ENCODE measurements at regions not wholly inside any gene's neighbourhood (a gene's known extent, or its start where the extent isn't known, plus 50 kb on each side); places are given as distances from the start of the nearest gene placed in this dataset.

DNA sequence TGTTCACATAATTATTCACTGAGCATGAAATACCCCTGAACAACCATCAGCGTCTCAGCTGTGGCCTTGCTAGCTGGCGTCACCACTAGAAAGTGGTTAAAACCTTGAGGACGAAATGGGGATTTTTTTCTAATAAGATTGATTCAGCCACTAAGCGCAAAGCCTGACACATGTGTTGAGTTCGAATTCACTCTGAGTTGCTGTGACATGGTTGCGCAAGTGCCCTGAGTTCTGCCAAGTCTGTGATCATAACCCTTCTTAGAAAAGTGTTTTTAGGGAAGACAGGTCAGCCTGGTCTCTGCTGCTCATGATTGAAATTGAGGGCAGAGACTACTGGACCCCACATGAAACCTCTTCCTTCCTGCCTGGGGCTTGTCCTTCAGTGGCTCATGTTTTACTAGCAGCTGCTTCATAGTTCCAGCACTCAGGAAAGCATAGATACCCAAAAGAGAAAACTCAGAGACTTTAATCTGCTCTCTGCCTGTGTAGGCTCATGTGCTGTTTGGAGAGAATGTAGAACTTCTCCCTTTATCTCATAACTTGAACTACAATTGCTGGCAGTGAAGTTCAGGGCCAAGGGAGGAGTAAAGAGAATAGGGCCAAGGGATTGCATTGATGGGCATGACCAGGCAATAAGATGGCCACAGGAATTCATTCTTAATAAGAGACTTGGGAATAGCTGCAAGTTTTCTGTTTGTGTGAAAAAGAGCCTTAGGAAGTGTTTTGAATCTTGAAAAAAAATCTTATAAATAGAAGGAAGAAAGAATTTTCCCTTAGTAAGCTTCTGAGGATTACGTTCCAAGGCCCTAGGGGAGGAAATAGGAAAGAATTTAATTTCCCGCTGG, 66.8 kb upstream of the CXCL14 start (continued):
- TF ChIP-seq RFX5 (IDR thresholded peaks at IDR 0.05; ENCODE audit: low read length) (no peak), SMC3 (IDR thresholded peaks at IDR 0.05; ENCODE audit: low read depth, low read length) (no peak)

DNA sequence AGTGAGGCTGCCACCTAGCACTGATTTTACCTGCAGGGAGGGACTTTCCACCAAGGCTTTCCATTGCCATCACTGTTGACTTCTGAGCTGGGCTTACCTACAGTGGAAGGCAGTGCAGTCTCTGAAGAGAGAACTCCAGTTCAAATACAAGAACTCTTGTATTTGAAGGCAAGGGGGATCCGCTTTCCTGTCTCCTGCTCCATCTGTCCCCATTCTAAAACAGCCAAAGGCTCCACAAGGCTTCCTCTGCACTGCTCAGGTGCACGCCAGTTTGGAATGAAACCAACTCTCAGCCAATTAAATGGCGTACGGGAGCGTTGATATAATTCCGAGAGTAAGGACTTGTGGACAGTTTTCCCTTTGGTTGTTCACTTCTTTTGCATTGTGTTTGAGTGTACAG, 66.0 kb upstream of the CXCL14 start:
- H3K79me2 ChIP-seq (ENCODE audit: insufficient read depth) = no peaks in the 10 kb centered on the region
- no peak overlapping the region for H3K4me2 ChIP-seq
- no peaks in the 10 kb centered on the region for H4K20me1 ChIP-seq (ENCODE audit: insufficient read depth)
- no peak for TF ChIP-seq GATA2 (CRISPR knock-in tag; IDR thresholded peaks at IDR 0.05)
- TF ChIP-seq NRF1 (IDR thresholded peaks at IDR 0.05; ENCODE audit: low read depth, low read length) = no peak
- no peak for TF ChIP-seq RXRA (IDR thresholded peaks at IDR 0.05; ENCODE audit: borderline replicate concordance, low read depth)
- no peak for TF ChIP-seq RCOR1 (IDR thresholded peaks at IDR 0.05; ENCODE audit: low read length)
- no peak for TF ChIP-seq CHD2 (IDR thresholded peaks at IDR 0.05; ENCODE audit: low read length, partially characterized antibody)
- TF ChIP-seq, protein P1, sequence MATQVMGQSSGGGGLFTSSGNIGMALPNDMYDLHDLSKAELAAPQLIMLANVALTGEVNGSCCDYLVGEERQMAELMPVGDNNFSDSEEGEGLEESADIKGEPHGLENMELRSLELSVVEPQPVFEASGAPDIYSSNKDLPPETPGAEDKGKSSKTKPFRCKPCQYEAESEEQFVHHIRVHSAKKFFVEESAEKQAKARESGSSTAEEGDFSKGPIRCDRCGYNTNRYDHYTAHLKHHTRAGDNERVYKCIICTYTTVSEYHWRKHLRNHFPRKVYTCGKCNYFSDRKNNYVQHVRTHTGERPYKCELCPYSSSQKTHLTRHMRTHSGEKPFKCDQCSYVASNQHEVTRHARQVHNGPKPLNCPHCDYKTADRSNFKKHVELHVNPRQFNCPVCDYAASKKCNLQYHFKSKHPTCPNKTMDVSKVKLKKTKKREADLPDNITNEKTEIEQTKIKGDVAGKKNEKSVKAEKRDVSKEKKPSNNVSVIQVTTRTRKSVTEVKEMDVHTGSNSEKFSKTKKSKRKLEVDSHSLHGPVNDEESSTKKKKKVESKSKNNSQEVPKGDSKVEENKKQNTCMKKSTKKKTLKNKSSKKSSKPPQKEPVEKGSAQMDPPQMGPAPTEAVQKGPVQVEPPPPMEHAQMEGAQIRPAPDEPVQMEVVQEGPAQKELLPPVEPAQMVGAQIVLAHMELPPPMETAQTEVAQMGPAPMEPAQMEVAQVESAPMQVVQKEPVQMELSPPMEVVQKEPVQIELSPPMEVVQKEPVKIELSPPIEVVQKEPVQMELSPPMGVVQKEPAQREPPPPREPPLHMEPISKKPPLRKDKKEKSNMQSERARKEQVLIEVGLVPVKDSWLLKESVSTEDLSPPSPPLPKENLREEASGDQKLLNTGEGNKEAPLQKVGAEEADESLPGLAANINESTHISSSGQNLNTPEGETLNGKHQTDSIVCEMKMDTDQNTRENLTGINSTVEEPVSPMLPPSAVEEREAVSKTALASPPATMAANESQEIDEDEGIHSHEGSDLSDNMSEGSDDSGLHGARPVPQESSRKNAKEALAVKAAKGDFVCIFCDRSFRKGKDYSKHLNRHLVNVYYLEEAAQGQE (IDR thresholded peaks at IDR 0.05; ENCODE audit: low read depth, low read length) = no peak
- no peak for TF ChIP-seq TCF12 (IDR thresholded peaks at IDR 0.05)
- no peak for TF ChIP-seq TAF1 (IDR thresholded peaks at IDR 0.05; ENCODE audit: borderline replicate concordance, low read depth, low read length)
- TF ChIP-seq, protein P2, sequence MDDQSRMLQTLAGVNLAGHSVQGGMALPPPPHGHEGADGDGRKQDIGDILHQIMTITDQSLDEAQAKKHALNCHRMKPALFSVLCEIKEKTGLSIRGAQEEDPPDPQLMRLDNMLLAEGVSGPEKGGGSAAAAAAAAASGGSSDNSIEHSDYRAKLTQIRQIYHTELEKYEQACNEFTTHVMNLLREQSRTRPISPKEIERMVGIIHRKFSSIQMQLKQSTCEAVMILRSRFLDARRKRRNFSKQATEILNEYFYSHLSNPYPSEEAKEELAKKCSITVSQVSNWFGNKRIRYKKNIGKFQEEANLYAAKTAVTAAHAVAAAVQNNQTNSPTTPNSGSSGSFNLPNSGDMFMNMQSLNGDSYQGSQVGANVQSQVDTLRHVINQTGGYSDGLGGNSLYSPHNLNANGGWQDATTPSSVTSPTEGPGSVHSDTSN (IDR thresholded peaks at IDR 0.05) = no peak
- no peak for TF ChIP-seq SIN3A (IDR thresholded peaks at IDR 0.05; ENCODE audit: borderline replicate concordance, low read depth, low read length)
- TF ChIP-seq, protein P3, sequence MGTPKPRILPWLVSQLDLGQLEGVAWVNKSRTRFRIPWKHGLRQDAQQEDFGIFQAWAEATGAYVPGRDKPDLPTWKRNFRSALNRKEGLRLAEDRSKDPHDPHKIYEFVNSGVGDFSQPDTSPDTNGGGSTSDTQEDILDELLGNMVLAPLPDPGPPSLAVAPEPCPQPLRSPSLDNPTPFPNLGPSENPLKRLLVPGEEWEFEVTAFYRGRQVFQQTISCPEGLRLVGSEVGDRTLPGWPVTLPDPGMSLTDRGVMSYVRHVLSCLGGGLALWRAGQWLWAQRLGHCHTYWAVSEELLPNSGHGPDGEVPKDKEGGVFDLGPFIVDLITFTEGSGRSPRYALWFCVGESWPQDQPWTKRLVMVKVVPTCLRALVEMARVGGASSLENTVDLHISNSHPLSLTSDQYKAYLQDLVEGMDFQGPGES (IDR thresholded peaks at IDR 0.05; ENCODE audit: low read depth, low read length) = no peak
- no peak for TF ChIP-seq YY1 (IDR thresholded peaks at IDR 0.05; ENCODE audit: low read depth)
- TF ChIP-seq EZH2phosphoT487 (IDR thresholded peaks at IDR 0.05; ENCODE audit: borderline replicate concordance, low read depth) = no peak
- TF ChIP-seq, protein P4, sequence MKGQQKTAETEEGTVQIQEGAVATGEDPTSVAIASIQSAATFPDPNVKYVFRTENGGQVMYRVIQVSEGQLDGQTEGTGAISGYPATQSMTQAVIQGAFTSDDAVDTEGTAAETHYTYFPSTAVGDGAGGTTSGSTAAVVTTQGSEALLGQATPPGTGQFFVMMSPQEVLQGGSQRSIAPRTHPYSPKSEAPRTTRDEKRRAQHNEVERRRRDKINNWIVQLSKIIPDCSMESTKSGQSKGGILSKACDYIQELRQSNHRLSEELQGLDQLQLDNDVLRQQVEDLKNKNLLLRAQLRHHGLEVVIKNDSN (IDR thresholded peaks at IDR 0.05; ENCODE audit: borderline replicate concordance, low read depth) = no peak
- no peak for TF ChIP-seq SMC3 (IDR thresholded peaks at IDR 0.05; ENCODE audit: low read depth, low read length)
- TF ChIP-seq, protein P5, sequence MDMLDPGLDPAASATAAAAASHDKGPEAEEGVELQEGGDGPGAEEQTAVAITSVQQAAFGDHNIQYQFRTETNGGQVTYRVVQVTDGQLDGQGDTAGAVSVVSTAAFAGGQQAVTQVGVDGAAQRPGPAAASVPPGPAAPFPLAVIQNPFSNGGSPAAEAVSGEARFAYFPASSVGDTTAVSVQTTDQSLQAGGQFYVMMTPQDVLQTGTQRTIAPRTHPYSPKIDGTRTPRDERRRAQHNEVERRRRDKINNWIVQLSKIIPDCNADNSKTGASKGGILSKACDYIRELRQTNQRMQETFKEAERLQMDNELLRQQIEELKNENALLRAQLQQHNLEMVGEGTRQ (IDR thresholded peaks at IDR 0.05; ENCODE audit: borderline replicate concordance, low read depth, low read length) = no peak
- TF ChIP-seq RAD21 (IDR thresholded peaks at IDR 0.05; ENCODE audit: low read length) = no peak
- no peaks in the 10 kb centered on the region for H3K9me2 ChIP-seq
- no peaks in the 10 kb centered on the region for H3K9me3 ChIP-seq
- no peaks in the 10 kb centered on the region for H3K36me3 ChIP-seq (replicated peaks in 1 of 2; ENCODE audit: control insufficient read depth in 1 of 2, insufficient read depth in 2 of 2, low read length in 1 of 2)
- peaks cover 0 to 19% of the 10 kb centered on the region in 2 experiments; a peak in 1 of 4 replicates for H3K4me1 ChIP-seq (ENCODE audit: control insufficient read depth in 1 of 2, insufficient read depth in 2 of 2, low read depth in 1 of 2, low read length in 1 of 2)
- DNase-seq = no peak
- WGBS (ENCODE audit: low lambda C conversion rate) = 60% methylated on average over 6 of the region's 6 CpGs
- no peak overlapping the region for H2AFZ ChIP-seq (ENCODE audit: low read depth)
- CTCF ChIA-PET = interaction anchor here (0.9 to 1.4 kb wide), 3 partner anchors 11 to 185 kb away, joined by 3 read pairs; no protein-coding TSS in a partner anchor
- H3F3A ChIP-seq (replicated peaks; ENCODE audit: insufficient read depth) = no peaks in the 10 kb centered on the region
- POLR2A ChIA-PET = no interaction called here
- H3K4me3 ChIP-seq (ENCODE audit: low read depth in 2 of 2, low read length in 1 of 2) = no peak overlapping the region
- no peak overlapping the region for H3K9ac ChIP-seq
- no peaks in the 10 kb centered on the region for H3K27me3 ChIP-seq (ENCODE audit: insufficient read depth)
- H3K27ac ChIP-seq (ENCODE audit: low read depth in 2 of 2, low read length in 1 of 2) = no peak overlapping the region
